ENCODE measurements at regions not wholly inside any gene's neighbourhood (a gene's known extent, or its start where the extent isn't known, plus 50 kb on each side); places are given as distances from the start of the nearest gene placed in this dataset.

GRCh38 chr11:33448461-33449130, 191.4 kb downstream of the HIPK3 start:
- intact Hi-C loops (cut with DNase I), result no loop called here
- H3K9me3 ChIP-seq, result no peaks in the 10 kb centered on the region
- H3K36me3 ChIP-seq, result no peaks in the 10 kb centered on the region
- no peak overlapping the region for H3K27ac ChIP-seq
- TF ChIP-seq CTCF (IDR thresholded peaks at IDR 0.05), result no peak
- H3K4me1 ChIP-seq, result peaks cover 2 to 3% of the 10 kb centered on the region in 2 donors
- no peaks in the 10 kb centered on the region for H3K27me3 ChIP-seq
- no peak overlapping the region for H3K4me3 ChIP-seq
- DNase-seq (ENCODE audit: low spot score in 2 of 2), result no peak

- no peaks in the 10 kb centered on the region for H3K27me3 ChIP-seq
- DNase-seq (ENCODE audit: low spot score in 2 of 2), result no peak
- no peaks in the 10 kb centered on the region for H3K36me3 ChIP-seq
- intact Hi-C loops (cut with DNase I), result no loop called here
- H3K4me1 ChIP-seq, result peaks cover 2 to 3% of the 10 kb centered on the region in 2 donors
- no peaks in the 10 kb centered on the region for H3K9me3 ChIP-seq
- H3K4me3 ChIP-seq, result no peak overlapping the region
- TF ChIP-seq CTCF (IDR thresholded peaks at IDR 0.05), result no peak
- H3K27ac ChIP-seq, result no peak overlapping the region
These were observed 188.6 kb downstream of the HIPK3 start for GRCh38 chr11:33445761-33446161.

- Histone ChIP-seq H3K27ac (no peak overlapping the region), H3K4me3 (no peak overlapping the region), H3K27me3 (no peaks in the 10 kb centered on the region), H3K4me1 (peaks cover 2 to 3% of the 10 kb centered on the region in 2 donors), H3K36me3 (no peaks in the 10 kb centered on the region), H3K9me3 (no peaks in the 10 kb centered on the region)
- TF ChIP-seq CTCF (IDR thresholded peaks at IDR 0.05), result no peak
- DNase-seq (ENCODE audit: low spot score in 2 of 2), result no peak
- intact Hi-C loops (cut with DNase I), result no loop called here
These were observed 187.8 kb downstream of the HIPK3 start for GRCh38 chr11:33444835-33445594.

- no peak overlapping the region for H3K4me3 ChIP-seq
- no peaks in the 10 kb centered on the region for H3K9me3 ChIP-seq
- TF ChIP-seq CTCF (IDR thresholded peaks at IDR 0.05), result no peak
- no peak for DNase-seq (ENCODE audit: low spot score in 2 of 2)
- H3K27ac ChIP-seq, result no peak overlapping the region
- H3K36me3 ChIP-seq, result no peaks in the 10 kb centered on the region
- peaks cover 2 to 3% of the 10 kb centered on the region in 2 donors for H3K4me1 ChIP-seq
- H3K27me3 ChIP-seq, result no peaks in the 10 kb centered on the region
- intact Hi-C loops (cut with DNase I), result no loop called here
These were observed 186.5 kb downstream of the HIPK3 start for GRCh38 chr11:33443684-33444083.

- no peak for DNase-seq (ENCODE audit: low spot score in 2 of 2)
- intact Hi-C loops (cut with DNase I), result no loop called here
These were observed 181.1 kb downstream of the HIPK3 start for GRCh38 chr11:33438301-33438700.

More at GRCh38 chr11:33438301-33438700, 181.1 kb downstream of the HIPK3 start:
- Histone ChIP-seq H3K4me1 (no peaks in the 10 kb centered on the region), H3K36me3 (no peaks in the 10 kb centered on the region), H3K27ac (no peak overlapping the region), H3K4me3 (no peak overlapping the region), H3K27me3 (no peaks in the 10 kb centered on the region), H3K9me3 (peaks cover 0 to 4% of the 10 kb centered on the region in 2 donors)
- no peak for TF ChIP-seq CTCF (IDR thresholded peaks at IDR 0.05)

Measured in ascending aorta (tissue), 2 donors.